ENCODE measurements at regions not wholly inside any gene's neighbourhood (a gene's known extent, or its start where the extent isn't known, plus 50 kb on each side); places are given as distances from the start of the nearest gene placed in this dataset.
"Not testable (repeated sequence)": the region's sequence is repeated elsewhere in the genome, so short reads cannot be mapped to it uniquely, and the experiment has no call there.

- no peaks in the 10 kb centered on the region for H3K4me1 Mint-ChIP-seq
- peaks cover 29% of the 10 kb centered on the region for H3K27me3 Mint-ChIP-seq
- no peaks in the 10 kb centered on the region for H3K9me3 Mint-ChIP-seq (ENCODE audit: low read depth)
- CTCF ChIA-PET: no interaction called here
- H3K4me3 Mint-ChIP-seq: no peak overlapping the region
- no peak overlapping the region for H3K27ac Mint-ChIP-seq
- ATAC-seq: no peak
- no peaks in the 10 kb centered on the region for H3K36me3 Mint-ChIP-seq
- DNase-seq: no peak
Measured at GRCh38 chr6:134754013-134754690, 195.7 kb downstream of the ALDH8A1 start.

DNA sequence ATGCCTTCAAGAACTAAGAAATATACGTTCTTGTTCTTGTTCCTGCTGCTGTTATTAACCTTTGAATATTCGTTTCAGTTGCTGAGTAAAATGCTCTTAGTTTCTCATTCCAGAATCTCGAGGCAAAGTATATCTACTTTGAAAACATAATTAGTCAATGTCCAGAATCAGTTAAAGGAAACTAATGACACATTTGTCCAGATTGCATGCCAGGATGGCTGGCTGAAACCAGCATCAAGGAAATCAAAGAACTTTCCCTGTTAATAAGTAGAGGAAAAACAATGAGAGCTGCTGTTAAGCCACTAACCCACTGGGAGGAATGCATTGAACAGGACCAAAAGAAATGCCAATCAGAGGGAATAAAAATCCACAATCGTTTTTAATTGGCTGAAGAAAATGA lies 196.9 kb downstream of the ALDH8A1 start:
- Mint-ChIP-seq H3K27me3 (peaks cover 29% of the 10 kb centered on the region), H3K9me3 (ENCODE audit: low read depth) (no peaks in the 10 kb centered on the region), H3K36me3 (no peaks in the 10 kb centered on the region), H3K27ac (no peak overlapping the region), H3K4me3 (no peak overlapping the region), H3K4me1 (no peaks in the 10 kb centered on the region)
- no peak for DNase-seq
- CTCF ChIA-PET: no interaction called here
- ATAC-seq: no peak

- Mint-ChIP-seq H3K4me3 (no peak overlapping the region), H3K27ac (no peak overlapping the region), H3K36me3 (no peaks in the 10 kb centered on the region), H3K9me3 (ENCODE audit: low read depth) (no peaks in the 10 kb centered on the region), H3K4me1 (no peaks in the 10 kb centered on the region), H3K27me3 (peaks cover 29% of the 10 kb centered on the region)
- ATAC-seq (no peak), DNase-seq (no peak)
- CTCF ChIA-PET: no interaction called here
Measured at GRCh38 chr6:134752445-134752844, 197.5 kb downstream of the ALDH8A1 start.

GRCh38 chr6:134750669-134751068 lies 199.2 kb downstream of the ALDH8A1 start:
- Mint-ChIP-seq H3K4me1 (no peaks in the 10 kb centered on the region), H3K9me3 (ENCODE audit: low read depth) (no peaks in the 10 kb centered on the region), H3K36me3 (no peaks in the 10 kb centered on the region), H3K27me3 (peaks cover 28% of the 10 kb centered on the region), H3K27ac (no peak overlapping the region), H3K4me3 (no peak overlapping the region)
- CTCF ChIA-PET: no interaction called here
- no peak for DNase-seq
- no peak for ATAC-seq

GRCh38 chr6:134748484-134748883 lies 201.4 kb downstream of the ALDH8A1 start:
- H3K4me1 Mint-ChIP-seq: no peaks in the 10 kb centered on the region

DNA sequence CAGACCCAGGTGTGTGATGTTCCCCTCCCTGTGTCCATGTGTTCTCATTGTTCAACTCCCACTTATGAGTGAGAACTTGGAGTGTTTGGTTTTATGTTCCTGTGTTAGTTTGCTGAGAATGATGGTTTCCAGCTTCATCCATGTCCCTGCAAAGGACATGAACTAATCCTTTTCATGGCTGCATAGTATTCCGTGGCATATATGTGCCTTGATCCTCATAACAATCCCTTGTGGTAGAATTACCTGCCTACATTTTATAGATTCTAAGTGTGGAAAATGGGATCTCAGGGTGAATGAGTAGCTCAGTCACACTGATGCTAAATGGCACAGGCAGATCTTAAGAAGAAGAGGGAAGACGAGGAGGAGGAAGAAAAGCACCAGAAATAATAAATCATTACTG lies 202.7 kb downstream of the ALDH8A1 start:
- not testable (repeated sequence) for H3K36me3 Mint-ChIP-seq; H3K4me3 Mint-ChIP-seq; H3K27ac Mint-ChIP-seq; DNase-seq; H3K4me1 Mint-ChIP-seq; H3K9me3 Mint-ChIP-seq (ENCODE audit: low read depth); ATAC-seq
- peaks cover 30% of the 10 kb centered on the region for H3K27me3 Mint-ChIP-seq
- CTCF ChIA-PET: interaction anchor here (0.7 kb wide), 1 partner anchor 220 kb away, joined by 3 read pairs; no protein-coding TSS in a partner anchor

More at GRCh38 chr6:134748484-134748883, 201.4 kb downstream of the ALDH8A1 start:
- DNase-seq: no peak
- no peak for ATAC-seq
- peaks cover 30% of the 10 kb centered on the region for H3K27me3 Mint-ChIP-seq
- no peak overlapping the region for H3K27ac Mint-ChIP-seq
- no peak overlapping the region for H3K4me3 Mint-ChIP-seq
- H3K36me3 Mint-ChIP-seq: no peaks in the 10 kb centered on the region
- H3K9me3 Mint-ChIP-seq (ENCODE audit: low read depth): no peaks in the 10 kb centered on the region
- CTCF ChIA-PET: no interaction called here

GRCh38 chr6:134746140-134746539 lies 203.8 kb downstream of the ALDH8A1 start:
- H3K4me3 Mint-ChIP-seq: no peak overlapping the region
- CTCF ChIA-PET: no interaction called here
- ATAC-seq (no peak), DNase-seq (no peak)
- H3K4me1 Mint-ChIP-seq: no peaks in the 10 kb centered on the region
- no peak overlapping the region for H3K27ac Mint-ChIP-seq
- H3K9me3 Mint-ChIP-seq (ENCODE audit: low read depth): no peaks in the 10 kb centered on the region
- H3K27me3 Mint-ChIP-seq: peaks cover 32% of the 10 kb centered on the region
- no peaks in the 10 kb centered on the region for H3K36me3 Mint-ChIP-seq

- H3K36me3 Mint-ChIP-seq; H3K4me1 Mint-ChIP-seq; H3K9me3 Mint-ChIP-seq (ENCODE audit: low read depth); DNase-seq; H3K27ac Mint-ChIP-seq; H3K4me3 Mint-ChIP-seq; ATAC-seq; CTCF ChIA-PET: not testable (repeated sequence)
- H3K27me3 Mint-ChIP-seq: peaks cover 40% of the 10 kb centered on the region
Measured at GRCh38 chr6:134745192-134745591, 204.7 kb downstream of the ALDH8A1 start.

DNA sequence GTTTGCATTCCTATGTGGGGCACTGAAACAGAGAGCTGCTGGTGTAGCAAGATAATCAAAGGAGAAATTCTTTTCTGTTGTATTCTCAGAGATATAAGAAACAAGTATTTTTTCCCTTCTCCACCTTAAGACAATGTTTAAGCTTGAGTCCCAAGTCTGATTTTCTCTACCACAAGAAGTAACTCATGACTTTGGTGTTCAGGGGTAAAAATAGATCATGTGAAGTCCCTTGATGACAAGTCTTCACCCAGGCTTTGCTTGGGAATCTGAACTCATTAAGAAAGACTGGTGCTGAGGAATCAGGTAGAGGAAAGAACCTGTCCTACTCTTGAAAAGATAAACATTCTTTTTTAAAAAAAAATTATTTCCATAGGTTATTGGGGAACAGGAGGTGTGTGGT lies 205.6 kb downstream of the ALDH8A1 start:
- peaks cover 45% of the 10 kb centered on the region for H3K27me3 Mint-ChIP-seq
- CTCF ChIA-PET: no interaction called here
- ATAC-seq (no peak), DNase-seq (no peak)
- H3K36me3 Mint-ChIP-seq: no peaks in the 10 kb centered on the region
- H3K9me3 Mint-ChIP-seq (ENCODE audit: low read depth): no peaks in the 10 kb centered on the region
- H3K27ac Mint-ChIP-seq: no peak overlapping the region
- H3K4me3 Mint-ChIP-seq: no peak overlapping the region
- H3K4me1 Mint-ChIP-seq: no peaks in the 10 kb centered on the region

- Mint-ChIP-seq H3K27me3 (peaks cover 59% of the 10 kb centered on the region), H3K9me3 (ENCODE audit: low read depth) (no peaks in the 10 kb centered on the region), H3K4me3 (no peak overlapping the region), H3K36me3 (no peaks in the 10 kb centered on the region), H3K4me1 (no peaks in the 10 kb centered on the region), H3K27ac (no peak overlapping the region)
- ATAC-seq (no peak), DNase-seq (no peak)
- CTCF ChIA-PET: no interaction called here
Measured at GRCh38 chr6:134741200-134741536, 208.7 kb downstream of the ALDH8A1 start.

- DNase-seq (no peak), ATAC-seq (no peak)
- H3K27me3 Mint-ChIP-seq: peaks cover 61% of the 10 kb centered on the region
- no peak overlapping the region for H3K4me3 Mint-ChIP-seq
- CTCF ChIA-PET: interaction anchor here (0.8 kb wide), 1 partner anchor 39 kb away, joined by 4 read pairs; no protein-coding TSS in a partner anchor
- H3K9me3 Mint-ChIP-seq (ENCODE audit: low read depth): no peaks in the 10 kb centered on the region
- H3K27ac Mint-ChIP-seq: no peak overlapping the region
- H3K4me1 Mint-ChIP-seq: no peaks in the 10 kb centered on the region
- no peaks in the 10 kb centered on the region for H3K36me3 Mint-ChIP-seq
Measured at GRCh38 chr6:134740473-134741199, 209.3 kb downstream of the ALDH8A1 start.

DNA sequence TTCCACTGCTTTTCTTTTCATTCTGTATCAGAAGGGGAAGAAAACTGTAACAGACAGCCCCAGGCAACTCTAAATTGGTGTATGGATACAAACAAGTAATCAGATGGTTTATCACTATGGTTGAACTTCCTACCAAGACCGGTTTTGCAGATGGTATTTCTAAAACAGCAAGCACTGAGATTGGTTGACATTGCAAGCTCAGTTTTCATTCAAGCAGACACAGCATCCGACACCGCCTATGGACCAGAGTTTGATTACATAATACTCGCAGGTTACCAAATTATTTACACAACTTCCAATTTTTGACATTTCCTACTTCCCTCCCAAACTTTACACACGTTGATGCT lies 209.9 kb downstream of the ALDH8A1 start:
- no peak for DNase-seq
- no peak overlapping the region for H3K4me3 Mint-ChIP-seq
- ATAC-seq: no peak
- CTCF ChIA-PET: interaction anchor here (0.8 kb wide), 1 partner anchor 39 kb away, joined by 4 read pairs; no protein-coding TSS in a partner anchor
- H3K4me1 Mint-ChIP-seq: no peaks in the 10 kb centered on the region
- H3K27me3 Mint-ChIP-seq: peaks cover 55% of the 10 kb centered on the region
- H3K27ac Mint-ChIP-seq: no peak overlapping the region
- H3K36me3 Mint-ChIP-seq: no peaks in the 10 kb centered on the region
- H3K9me3 Mint-ChIP-seq (ENCODE audit: low read depth): no peaks in the 10 kb centered on the region

DNA sequence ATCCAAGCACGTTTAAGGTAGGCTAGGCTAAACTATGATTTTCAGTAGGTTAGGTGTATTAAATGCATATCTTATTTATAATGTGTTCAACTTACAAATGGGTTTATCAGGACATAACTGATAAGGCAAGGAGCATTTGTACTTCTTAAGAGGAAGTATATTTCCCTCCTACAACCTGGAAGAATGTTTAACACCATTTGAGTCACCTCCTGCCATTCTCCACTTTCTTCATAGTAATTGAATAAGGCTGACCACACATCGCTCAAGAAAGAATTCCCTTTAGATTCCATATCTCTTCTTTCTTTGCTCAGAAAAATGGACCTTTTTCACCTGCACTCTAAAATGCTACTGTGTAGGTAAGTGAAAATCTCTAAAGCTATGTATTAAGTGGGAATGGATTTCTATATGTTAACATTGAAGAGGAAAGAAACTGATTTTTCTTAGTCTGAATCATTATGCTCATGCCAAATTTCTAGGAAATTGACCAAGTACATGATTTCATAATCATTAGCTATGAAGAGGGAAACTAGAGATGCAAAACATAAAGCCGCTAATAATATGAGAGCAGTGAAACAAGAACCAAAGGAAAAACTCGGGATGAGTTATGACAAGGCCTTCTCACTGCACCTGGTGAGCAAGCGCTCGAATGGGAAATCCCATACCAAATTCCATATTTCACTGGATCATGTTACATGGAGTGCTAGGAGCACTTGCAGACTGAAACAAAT lies 210.4 kb downstream of the ALDH8A1 start:
- CTCF ChIA-PET: interaction anchor here (0.8 kb wide), 1 partner anchor 40 kb away, joined by 4 read pairs; no protein-coding TSS in a partner anchor
- Mint-ChIP-seq H3K27ac (no peak overlapping the region), H3K4me3 (no peak overlapping the region), H3K4me1 (no peaks in the 10 kb centered on the region), H3K27me3 (peaks cover 59% of the 10 kb centered on the region), H3K9me3 (ENCODE audit: low read depth) (no peaks in the 10 kb centered on the region), H3K36me3 (no peaks in the 10 kb centered on the region)
- DNase-seq (no peak), ATAC-seq (no peak)

Data from activated CD8-positive, alpha-beta memory T cell treated with anti-CD3 and anti-CD28 coated beads, Interleukin-2, amount 10 ng/mL, durations not matched to agents 7 days and 5 days (primary cell).